ENCODE measurements at regions not wholly inside any gene's neighbourhood (a gene's known extent, or its start where the extent isn't known, plus 50 kb on each side); places are given as distances from the start of the nearest gene placed in this dataset.

- no peak for TF ChIP-seq ZNF221 (tag by site-specific recombination; IDR thresholded peaks at IDR 0.05; ENCODE audit: borderline replicate concordance)
- TF ChIP-seq PRDM2 (tag by site-specific recombination; IDR thresholded peaks at IDR 0.05; ENCODE audit: borderline replicate concordance): no peak
Measured at GRCh38 chr7:93720106-93720505, 145.6 kb upstream of the CALCR start (continued).

GRCh38 chr7:93719546-93719945, 145.0 kb upstream of the CALCR start:
- TF ChIP-seq PRDM10 (tag by site-specific recombination; IDR thresholded peaks at IDR 0.05) (0 out of 2 replicates have a peak, but pooled peaks have one; percentile 13), ZNF664 (tag by site-specific recombination; IDR thresholded peaks at IDR 0.05) (peak; percentile 43; the same call in 1 of the 2 replicates), TCF7L2 (IDR thresholded peaks at IDR 0.05; ENCODE audit: borderline replicate concordance, low read depth, low read length) (no peak)
- Histone ChIP-seq H3K4me3 (ENCODE audit: low read depth, low read length) (no peak overlapping the region), H3K27ac (ENCODE audit: extremely low read depth, low read depth, low read length) (no peak overlapping the region), H3K4me1 (ENCODE audit: control insufficient read depth, insufficient read depth, low read length) (peaks cover 7% of the 10 kb centered on the region; the same call in 1 of the 2 replicates), H3K9me3 (ENCODE audit: control insufficient read depth, insufficient read depth, low read depth, low read length) (no peaks in the 10 kb centered on the region), H3K36me3 (ENCODE audit: control insufficient read depth in 2 of 2, insufficient read depth in 1 of 2, low read length in 2 of 2) (no peaks in the 10 kb centered on the region)
- POLR2A ChIA-PET: no interaction called here
- CTCF ChIA-PET: no interaction called here

GRCh38 chr7:93717217-93717900, 142.8 kb upstream of the CALCR start:
- Histone ChIP-seq H3K4me1 (ENCODE audit: control insufficient read depth, insufficient read depth, low read length) (peaks cover 7% of the 10 kb centered on the region; the same call in 1 of the 2 replicates), H3K36me3 (ENCODE audit: control insufficient read depth in 2 of 2, insufficient read depth in 1 of 2, low read length in 2 of 2) (no peaks in the 10 kb centered on the region), H3K4me3 (ENCODE audit: low read depth, low read length) (no peak overlapping the region), H3K9me3 (ENCODE audit: control insufficient read depth, insufficient read depth, low read depth, low read length) (no peaks in the 10 kb centered on the region), H3K27ac (ENCODE audit: extremely low read depth, low read depth, low read length) (no peak overlapping the region)
- TF ChIP-seq AEBP2 (tag by site-specific recombination; IDR thresholded peaks at IDR 0.05; ENCODE audit: borderline replicate concordance): no peak
- no peak for TF ChIP-seq BCL11B (tag by site-specific recombination; IDR thresholded peaks at IDR 0.05; ENCODE audit: low read depth)
- peak; percentile 42; the same call in 1 of the 2 replicates for TF ChIP-seq PRDM1 (tag by site-specific recombination; IDR thresholded peaks at IDR 0.05)
- 0 out of 2 replicates have a peak, but pooled peaks have one; percentile 40 for TF ChIP-seq ZNF596 (tag by site-specific recombination; IDR thresholded peaks at IDR 0.05)
- peak; percentile 19; the same call in 1 of the 2 replicates for TF ChIP-seq ZNF398 (tag by site-specific recombination; IDR thresholded peaks at IDR 0.05)
- peak; percentile 93 for TF ChIP-seq ZNF366 (tag by site-specific recombination; conservative IDR thresholded peaks at IDR 0.05)
- ChIA-PET CTCF (interaction anchor here (0.6 to 1.3 kb wide), 3 partner anchors 21 to 1656 kb away, joined by 3 to 4 read pairs (median 3); no protein-coding TSS in a partner anchor), POLR2A (no interaction called here)
